ENCODE measurements at regions not wholly inside any gene's neighbourhood (a gene's known extent, or its start where the extent isn't known, plus 50 kb on each side); places are given as distances from the start of the nearest gene placed in this dataset.

DNA sequence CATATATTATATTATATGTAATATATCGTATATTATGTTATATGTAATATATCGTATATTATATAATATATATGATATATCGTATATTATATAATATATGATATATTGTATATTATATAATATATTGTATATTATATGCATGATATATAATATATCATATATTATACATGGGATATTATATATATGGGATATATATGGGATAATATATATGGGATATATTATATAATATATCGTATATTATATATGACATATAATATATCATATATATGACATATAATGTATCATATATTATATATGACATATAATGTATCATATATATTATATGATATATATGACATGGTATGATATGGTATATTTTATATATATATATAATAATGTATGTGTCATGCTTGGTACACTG lies 79.5 kb upstream of the CALM2 start:
- 88 to 96% methylated on average over 1 to 2 of the region's 4 CpGs for WGBS, 2 donors
- Histone ChIP-seq H3K4me1 (peaks cover 0 to 12% (median 0%) of the 10 kb centered on the region in 4 donors), H3K27me3 (no peaks in the 10 kb centered on the region), H3K27ac (no peak overlapping the region), H3K4me3 (no peak overlapping the region), H3K9me3 (no peaks in the 10 kb centered on the region), H3K36me3 (no peaks in the 10 kb centered on the region)
- TF ChIP-seq POLR2A (IDR thresholded peaks at IDR 0.05) = no peak
- no peak for TF ChIP-seq EP300 (IDR thresholded peaks at IDR 0.05)
- TF ChIP-seq, protein P1, sequence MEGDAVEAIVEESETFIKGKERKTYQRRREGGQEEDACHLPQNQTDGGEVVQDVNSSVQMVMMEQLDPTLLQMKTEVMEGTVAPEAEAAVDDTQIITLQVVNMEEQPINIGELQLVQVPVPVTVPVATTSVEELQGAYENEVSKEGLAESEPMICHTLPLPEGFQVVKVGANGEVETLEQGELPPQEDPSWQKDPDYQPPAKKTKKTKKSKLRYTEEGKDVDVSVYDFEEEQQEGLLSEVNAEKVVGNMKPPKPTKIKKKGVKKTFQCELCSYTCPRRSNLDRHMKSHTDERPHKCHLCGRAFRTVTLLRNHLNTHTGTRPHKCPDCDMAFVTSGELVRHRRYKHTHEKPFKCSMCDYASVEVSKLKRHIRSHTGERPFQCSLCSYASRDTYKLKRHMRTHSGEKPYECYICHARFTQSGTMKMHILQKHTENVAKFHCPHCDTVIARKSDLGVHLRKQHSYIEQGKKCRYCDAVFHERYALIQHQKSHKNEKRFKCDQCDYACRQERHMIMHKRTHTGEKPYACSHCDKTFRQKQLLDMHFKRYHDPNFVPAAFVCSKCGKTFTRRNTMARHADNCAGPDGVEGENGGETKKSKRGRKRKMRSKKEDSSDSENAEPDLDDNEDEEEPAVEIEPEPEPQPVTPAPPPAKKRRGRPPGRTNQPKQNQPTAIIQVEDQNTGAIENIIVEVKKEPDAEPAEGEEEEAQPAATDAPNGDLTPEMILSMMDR (IDR thresholded peaks at IDR 0.05) = no peak
- DNase-seq (ENCODE audit: low spot score in 2 of 2) = no peak

- no peaks in the 10 kb centered on the region for H3K36me3 ChIP-seq
- peaks cover 0 to 20% (median 0%) of the 10 kb centered on the region in 4 donors for H3K4me1 ChIP-seq
- no peak overlapping the region for H3K4me3 ChIP-seq
- no peak overlapping the region for H3K27ac ChIP-seq
- TF ChIP-seq, protein P1 (IDR thresholded peaks at IDR 0.05) = no peak
- TF ChIP-seq EP300 (IDR thresholded peaks at IDR 0.05) (no peak), POLR2A (IDR thresholded peaks at IDR 0.05) (no peak)
- no peak for DNase-seq (ENCODE audit: low spot score in 2 of 2)
- no peaks in the 10 kb centered on the region for H3K27me3 ChIP-seq
- no peaks in the 10 kb centered on the region for H3K9me3 ChIP-seq
- 78 to 84% methylated on average over 5 of the region's 5 CpGs for WGBS, 2 donors
Observed at GRCh38 chr2:47254464-47254863, 78.2 kb upstream of the CALM2 start.

GRCh38 chr2:47253447-47253846 lies 77.1 kb upstream of the CALM2 start:
- Histone ChIP-seq H3K4me3 (no peak overlapping the region), H3K27me3 (no peaks in the 10 kb centered on the region), H3K4me1 (peaks cover 0 to 28% (median 0%) of the 10 kb centered on the region in 4 donors), H3K36me3 (no peaks in the 10 kb centered on the region), H3K9me3 (no peaks in the 10 kb centered on the region), H3K27ac (no peak overlapping the region)
- TF ChIP-seq EP300 (IDR thresholded peaks at IDR 0.05) = no peak
- TF ChIP-seq POLR2A (IDR thresholded peaks at IDR 0.05) = no peak
- TF ChIP-seq, protein P1 (IDR thresholded peaks at IDR 0.05) = no peak
- DNase-seq (ENCODE audit: low spot score in 2 of 2) = no peak
- WGBS, 2 donors = 76 to 92% methylated on average over 5 of the region's 5 CpGs

DNA sequence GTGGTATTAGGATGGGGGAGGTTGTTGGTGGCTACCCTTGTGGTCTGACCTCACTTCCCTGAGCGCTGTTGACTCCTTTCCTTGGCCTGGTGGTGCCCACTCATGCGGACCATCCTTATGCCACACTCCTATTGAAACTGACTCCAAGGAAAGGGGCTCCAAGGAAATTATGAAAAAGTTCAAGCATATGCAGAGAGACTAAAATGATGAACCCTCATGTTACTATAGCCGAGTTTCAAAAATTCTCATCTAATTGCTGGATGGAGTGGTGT lies 75.0 kb upstream of the CALM2 start:
- H3K27me3 ChIP-seq = no peaks in the 10 kb centered on the region
- peaks cover 0 to 16% (median 0%) of the 10 kb centered on the region in 4 donors for H3K4me1 ChIP-seq
- H3K9me3 ChIP-seq = no peaks in the 10 kb centered on the region
- H3K4me3 ChIP-seq = no peak overlapping the region
- 82 to 91% methylated on average over 3 of the region's 3 CpGs for WGBS, 2 donors
- no peak overlapping the region for H3K27ac ChIP-seq
- no peaks in the 10 kb centered on the region for H3K36me3 ChIP-seq
- TF ChIP-seq, protein P1 (IDR thresholded peaks at IDR 0.05) = no peak
- TF ChIP-seq POLR2A (IDR thresholded peaks at IDR 0.05) (no peak), EP300 (IDR thresholded peaks at IDR 0.05) (no peak)
- no peak for DNase-seq (ENCODE audit: low spot score in 2 of 2)

- H3K27ac ChIP-seq = no peak overlapping the region
- no peak for DNase-seq (ENCODE audit: low spot score in 2 of 2)
- TF ChIP-seq EP300 (IDR thresholded peaks at IDR 0.05) = no peak
- TF ChIP-seq, protein P1 (IDR thresholded peaks at IDR 0.05) = no peak
- TF ChIP-seq POLR2A (IDR thresholded peaks at IDR 0.05) = no peak
- no peaks in the 10 kb centered on the region for H3K9me3 ChIP-seq
- no peaks in the 10 kb centered on the region for H3K36me3 ChIP-seq
- 83 to 92% methylated on average over 11 of the region's 11 CpGs for WGBS, 2 donors
- H3K27me3 ChIP-seq = no peaks in the 10 kb centered on the region
- no peak overlapping the region for H3K4me3 ChIP-seq
- peaks cover 0 to 16% (median 0%) of the 10 kb centered on the region in 4 donors for H3K4me1 ChIP-seq
Observed at GRCh38 chr2:47250586-47251403, 74.5 kb upstream of the CALM2 start.
